Esophagus muscularis mucosa (tissue), 4 donors: ENCODE measurements at regions not wholly inside any gene's neighbourhood (a gene's known extent, or its start where the extent isn't known, plus 50 kb on each side); places are given as distances from the start of the nearest gene placed in this dataset.

Source experiments
- DNase-seq: peaks from one replicate; pipeline ENCODE4 v3.0.0-alpha.2; 2017; ENCODE audit errors: extremely low spot score
- H3K27ac ChIP-seq, 4 donors: fragments of 200-600 bp; sonication (generic); replicated peaks in 1 of 4; 1 replicate in 3 of 4; 2 replicates in 1 of 4; pipeline ENCODE4 v1.5.1; 2016 to 2019; ENCODE audit warnings: mild to moderate bottlenecking in 1 of 4
- H3K27me3 ChIP-seq, 4 donors: fragments of 200-600 bp; sonication (generic); one replicate each; pipeline versions ENCODE4 v1.5.1 to v1.6.0; 2016 to 2019
- H3K36me3 ChIP-seq, 4 donors: fragments of 200-600 bp; sonication (generic); one replicate each; pipeline ENCODE4 v1.5.1; 2016 to 2019
- H3K4me1 ChIP-seq, 4 donors: fragments of 200-600 bp; sonication (generic); one replicate each; pipeline ENCODE4 v1.5.1; 2016 to 2019
- H3K4me3 ChIP-seq, 4 donors: fragments of 200-600 bp; sonication (generic); 1 replicate in 2 of 4; 2 replicates in 2 of 4; pipeline ENCODE4 v1.5.1; 2016 to 2019; ENCODE audit warnings: mild to moderate bottlenecking in 4 of 4, moderate library complexity in 1 of 4
- H3K9me3 ChIP-seq, 4 donors: fragments of 200-600 bp; sonication (generic); 1 replicate in 3 of 4; 2 replicates in 1 of 4; pipeline ENCODE4 v1.5.1; 2016 to 2019
- CTCF ChIP-seq, 3 experiments: fragments of 200-600 bp in 2 of 3; fragments of 450-650 bp in 1 of 3; sonication (generic) in 2 of 3; IDR thresholded peaks; one replicate each; pipeline ENCODE4 v1.5.1; 2017 to 2019; ENCODE audit warnings: antibody characterized with exemption in 3 of 3, mild to moderate bottlenecking in 2 of 3, moderate library complexity in 1 of 3
- EP300 ChIP-seq: sonication (generic); formaldehyde crosslinking; IDR thresholded peaks from one replicate; pipeline ENCODE4 v1.6.1; 2017; ENCODE audit warnings: antibody characterized with exemption
- POLR2A ChIP-seq: fragments of 450-650 bp; IDR thresholded peaks from one replicate; pipeline ENCODE4 v1.6.1; 2017; ENCODE audit warnings: antibody characterized with exemption, moderate library complexity, mild to moderate bottlenecking, low read depth
- POLR2AphosphoS5 ChIP-seq, 2 donors: sonication (generic); formaldehyde crosslinking; IDR thresholded peaks; one replicate each; pipeline ENCODE4 v1.6.1; 2017; ENCODE audit warnings: antibody characterized with exemption in 2 of 2
- WGBS: methylation state at CpG from one replicate; pipeline ENCODE4 v1.1.5; 2018; 5-methylcytosine and 5-hydroxymethylcytosine counted together
- intact Hi-C: fragments of 100-400 bp; cut with DNase I; formaldehyde crosslinking; loops from one replicate; pipeline ENCODE4 v1.15.1; 2023

GRCh38 chr4:37742149-37742548, 56.0 kb upstream of the RELL1 start:
- no peak for TF ChIP-seq EP300
- TF ChIP-seq POLR2AphosphoS5 (IDR thresholded peaks at IDR 0.05), result no peak
- TF ChIP-seq POLR2A, result no peak
- no peak for TF ChIP-seq CTCF (IDR thresholded peaks at IDR 0.05)
- intact Hi-C loops, result no loop called here
- WGBS, result 93% methylated on average over 1 of the region's 1 CpG

GRCh38 chr4:37741564-37741963, 55.4 kb upstream of the RELL1 start:
- WGBS, result 97% methylated on average over 4 of the region's 4 CpGs
- no peaks in the 10 kb centered on the region for H3K27me3 ChIP-seq
- TF ChIP-seq EP300 (no peak), POLR2AphosphoS5 (IDR thresholded peaks at IDR 0.05) (no peak), CTCF (IDR thresholded peaks at IDR 0.05) (no peak), POLR2A (no peak)

More at GRCh38 chr4:37742149-37742548, 56.0 kb upstream of the RELL1 start:
- Histone ChIP-seq H3K36me3 (no peaks in the 10 kb centered on the region), H3K27ac (no peak overlapping the region), H3K4me1 (no peaks in the 10 kb centered on the region), H3K27me3 (no peaks in the 10 kb centered on the region), H3K9me3 (no peaks in the 10 kb centered on the region), H3K4me3 (no peak overlapping the region)
- DNase-seq, result no peak

GRCh38 chr4:37740546-37740945, 54.4 kb upstream of the RELL1 start:
- intact Hi-C loops, result no loop called here
- no peaks in the 10 kb centered on the region for H3K27me3 ChIP-seq
- no peaks in the 10 kb centered on the region for H3K36me3 ChIP-seq
- no peaks in the 10 kb centered on the region for H3K4me1 ChIP-seq
- WGBS, result 61% methylated on average over 5 of the region's 5 CpGs
- no peak for DNase-seq
- H3K4me3 ChIP-seq, result no peak overlapping the region
- no peaks in the 10 kb centered on the region for H3K9me3 ChIP-seq
- no peak overlapping the region for H3K27ac ChIP-seq
- no peak for TF ChIP-seq EP300
- TF ChIP-seq CTCF (IDR thresholded peaks at IDR 0.05), result no peak
- TF ChIP-seq POLR2AphosphoS5 (IDR thresholded peaks at IDR 0.05), result no peak
- TF ChIP-seq POLR2A, result no peak

More at GRCh38 chr4:37741564-37741963, 55.4 kb upstream of the RELL1 start:
- H3K9me3 ChIP-seq, result no peaks in the 10 kb centered on the region
- H3K27ac ChIP-seq, result no peak overlapping the region
- H3K36me3 ChIP-seq, result no peaks in the 10 kb centered on the region
- intact Hi-C loops, result no loop called here
- no peak overlapping the region for H3K4me3 ChIP-seq
- no peak for DNase-seq
- no peaks in the 10 kb centered on the region for H3K4me1 ChIP-seq

GRCh38 chr4:37737466-37737865, 51.3 kb upstream of the RELL1 start:
- TF ChIP-seq EP300, result no peak
- no peak for TF ChIP-seq CTCF (IDR thresholded peaks at IDR 0.05)
- TF ChIP-seq POLR2AphosphoS5 (IDR thresholded peaks at IDR 0.05), result no peak
- no peak for TF ChIP-seq POLR2A
- 88% methylated on average over 4 of the region's 4 CpGs for WGBS
- Histone ChIP-seq H3K36me3 (no peaks in the 10 kb centered on the region), H3K9me3 (no peaks in the 10 kb centered on the region), H3K4me1 (no peaks in the 10 kb centered on the region), H3K27ac (no peak overlapping the region), H3K27me3 (no peaks in the 10 kb centered on the region), H3K4me3 (no peak overlapping the region)
- intact Hi-C loops, result no loop called here
- DNase-seq, result no peak
